ENCODE measurements at regions not wholly inside any gene's neighbourhood (a gene's known extent, or its start where the extent isn't known, plus 50 kb on each side); places are given as distances from the start of the nearest gene placed in this dataset.

GRCh38 chr4:66475596-66475995, 805.3 kb upstream of the EPHA5 start:
- TF ChIP-seq CTCF (IDR thresholded peaks at IDR 0.05) (no peak), POLR2A (IDR thresholded peaks at IDR 0.05) (no peak)
